ENCODE measurements at regions not wholly inside any gene's neighbourhood (a gene's known extent, or its start where the extent isn't known, plus 50 kb on each side); places are given as distances from the start of the nearest gene placed in this dataset.
"Not testable (repeated sequence)": the region's sequence is repeated elsewhere in the genome, so short reads cannot be mapped to it uniquely, and the experiment has no call there.

GRCh38 chrX:981791-982626 is 230.4 kb downstream of the CRLF2 start:
- no peak for DNase-seq (ENCODE audit: extremely low spot score)
- CTCF ChIA-PET = no interaction called here
- POLR2A ChIA-PET = no interaction called here
- TF ChIP-seq PKNOX1 (IDR thresholded peaks at IDR 0.05) (peak; percentile 65), L3MBTL2 (conservative IDR thresholded peaks at IDR 0.05) (no peak)

GRCh38 chrX:980587-981235 is 231.7 kb downstream of the CRLF2 start:
- POLR2A ChIA-PET = no interaction called here
- no peak for DNase-seq (ENCODE audit: extremely low spot score)
- CTCF ChIA-PET = no interaction called here
- TF ChIP-seq NFRKB (IDR thresholded peaks at IDR 0.05) = no peak
- no peak for TF ChIP-seq CTBP1 (IDR thresholded peaks at IDR 0.05; ENCODE audit: borderline replicate concordance)
- no peak for TF ChIP-seq SP1 (IDR thresholded peaks at IDR 0.05)
- no peak for TF ChIP-seq TARDBP (IDR thresholded peaks at IDR 0.05)
- no peak for TF ChIP-seq ZNF384 (IDR thresholded peaks at IDR 0.05)
- TF ChIP-seq LEF1 (IDR thresholded peaks at IDR 0.05; ENCODE audit: borderline replicate concordance) = no peak
- no peak for TF ChIP-seq ELF4 (IDR thresholded peaks at IDR 0.05)
- TF ChIP-seq FOXK2 (IDR thresholded peaks at IDR 0.05) = no peak
- no peak for TF ChIP-seq FOXA1 (IDR thresholded peaks at IDR 0.05)
- no peak for TF ChIP-seq ARNT (IDR thresholded peaks at IDR 0.05)
- TF ChIP-seq FOXM1 (IDR thresholded peaks at IDR 0.05; ENCODE audit: borderline replicate concordance) = no peak
- no peak for TF ChIP-seq SUZ12 (IDR thresholded peaks at IDR 0.05)
- no peak for TF ChIP-seq HDGF (IDR thresholded peaks at IDR 0.05; ENCODE audit: borderline replicate concordance)
- no peak for TF ChIP-seq BHLHE40 (IDR thresholded peaks at IDR 0.05; ENCODE audit: borderline replicate concordance)

GRCh38 chrX:979127-979526 is 233.3 kb downstream of the CRLF2 start:
- CTCF ChIA-PET; DNase-seq (ENCODE audit: extremely low spot score); POLR2A ChIA-PET: not testable (repeated sequence)

- TF ChIP-seq SP1 (IDR thresholded peaks at IDR 0.05) = no peak
- no peak for TF ChIP-seq TARDBP (IDR thresholded peaks at IDR 0.05)
- ChIA-PET CTCF (no interaction called here), POLR2A (no interaction called here)
- no peak for DNase-seq (ENCODE audit: extremely low spot score)
Observed at GRCh38 chrX:973010-973632, 239.3 kb downstream of the CRLF2 start.

- DNase-seq (ENCODE audit: extremely low spot score) = no peak
- POLR2A ChIA-PET = no interaction called here
- TF ChIP-seq BHLHE40 (IDR thresholded peaks at IDR 0.05; ENCODE audit: borderline replicate concordance) (no peak), SP1 (IDR thresholded peaks at IDR 0.05) (no peak), TARDBP (IDR thresholded peaks at IDR 0.05) (no peak), L3MBTL2 (conservative IDR thresholded peaks at IDR 0.05) (no peak), ARNT (IDR thresholded peaks at IDR 0.05) (no peak), HDGF (IDR thresholded peaks at IDR 0.05; ENCODE audit: borderline replicate concordance) (no peak)
- CTCF ChIA-PET = no interaction called here
Observed at GRCh38 chrX:968148-968965, 244.1 kb downstream of the CRLF2 start.

- POLR2A ChIA-PET = no interaction called here
- DNase-seq (ENCODE audit: extremely low spot score) = no peak
- CTCF ChIA-PET = no interaction called here
- no peak for TF ChIP-seq SP1 (IDR thresholded peaks at IDR 0.05)
- TF ChIP-seq FOXA1 (IDR thresholded peaks at IDR 0.05) = no peak
- peak; percentile 83 for TF ChIP-seq PKNOX1 (IDR thresholded peaks at IDR 0.05)
Observed at GRCh38 chrX:966396-967070, 245.9 kb downstream of the CRLF2 start.

- POLR2A ChIA-PET = no interaction called here
- CTCF ChIA-PET = no interaction called here
- no peak for DNase-seq (ENCODE audit: extremely low spot score)
- TF ChIP-seq FOXA1 (IDR thresholded peaks at IDR 0.05) (no peak), FOXM1 (IDR thresholded peaks at IDR 0.05; ENCODE audit: borderline replicate concordance) (no peak), L3MBTL2 (conservative IDR thresholded peaks at IDR 0.05) (no peak), SP1 (IDR thresholded peaks at IDR 0.05) (no peak), BHLHE40 (IDR thresholded peaks at IDR 0.05; ENCODE audit: borderline replicate concordance) (no peak), CTBP1 (IDR thresholded peaks at IDR 0.05; ENCODE audit: borderline replicate concordance) (no peak), ARNT (IDR thresholded peaks at IDR 0.05) (no peak), FOXK2 (IDR thresholded peaks at IDR 0.05) (no peak), ZNF384 (IDR thresholded peaks at IDR 0.05) (no peak), ELF4 (IDR thresholded peaks at IDR 0.05) (no peak), TARDBP (IDR thresholded peaks at IDR 0.05) (no peak), HDGF (IDR thresholded peaks at IDR 0.05; ENCODE audit: borderline replicate concordance) (no peak), LEF1 (IDR thresholded peaks at IDR 0.05; ENCODE audit: borderline replicate concordance) (no peak), SUZ12 (IDR thresholded peaks at IDR 0.05) (no peak), NFRKB (IDR thresholded peaks at IDR 0.05) (no peak)
Observed at GRCh38 chrX:964831-965416, 247.5 kb downstream of the CRLF2 start.
